ENCODE measurements at regions not wholly inside any gene's neighbourhood (a gene's known extent, or its start where the extent isn't known, plus 50 kb on each side); places are given as distances from the start of the nearest gene placed in this dataset.

DNA sequence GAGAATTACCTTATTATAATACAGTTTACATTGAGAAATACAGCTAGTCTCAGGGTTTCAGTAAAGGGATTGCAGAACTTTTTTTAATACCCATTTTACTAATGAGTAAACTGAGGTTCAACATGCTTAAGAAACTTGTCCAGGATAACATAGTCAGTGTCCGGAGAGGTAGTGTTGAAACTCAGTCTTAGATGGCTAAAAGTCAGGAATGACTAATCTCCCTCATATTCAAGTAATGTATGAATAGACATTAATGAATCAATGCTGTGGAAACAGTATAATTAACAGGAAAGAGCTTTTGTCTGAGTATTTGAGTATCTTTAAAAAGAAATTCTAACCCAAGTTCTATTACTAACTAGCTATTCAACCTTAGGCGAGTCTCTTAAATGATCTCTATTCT is 397.6 kb downstream of the PLA2G4A start:
- H3K27ac ChIP-seq, result no peak overlapping the region
- no peak for DNase-seq
- intact Hi-C loops (cut with DNase I), result no loop called here
- no peaks in the 10 kb centered on the region for H3K27me3 ChIP-seq
- WGBS, 2 donors, result 32 to 46% methylated on average over 2 of the region's 2 CpGs
- H3K36me3 ChIP-seq, result no peaks in the 10 kb centered on the region
- H3K9me3 ChIP-seq, result no peaks in the 10 kb centered on the region
- TF ChIP-seq CTCF (IDR thresholded peaks at IDR 0.05) (no peak), POLR2A (IDR thresholded peaks at IDR 0.05) (no peak)
- no peak overlapping the region for H3K4me3 ChIP-seq
- H3K4me1 ChIP-seq, result no peaks in the 10 kb centered on the region

DNA sequence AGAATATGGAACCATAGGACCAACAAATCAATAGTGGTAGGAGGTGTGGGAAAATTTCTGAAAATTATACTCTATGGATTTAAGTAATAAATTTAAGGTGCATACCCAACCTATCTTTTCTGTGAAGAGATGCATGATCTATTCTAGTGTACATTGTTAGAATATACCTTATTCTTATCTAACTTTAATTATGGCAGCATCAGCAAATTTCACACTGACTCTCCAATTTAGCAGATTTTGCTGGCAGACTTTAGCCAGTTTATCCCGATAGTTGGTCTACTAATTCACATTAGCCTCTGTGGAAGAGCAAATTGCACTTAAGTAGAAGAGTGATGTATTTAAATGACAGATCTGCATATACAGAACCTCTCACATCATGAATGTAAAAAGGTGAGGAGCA is 400.0 kb downstream of the PLA2G4A start:
- H3K27ac ChIP-seq, result no peak overlapping the region
- H3K9me3 ChIP-seq, result no peaks in the 10 kb centered on the region
- H3K4me1 ChIP-seq, result no peaks in the 10 kb centered on the region
- no peak overlapping the region for H3K4me3 ChIP-seq
- TF ChIP-seq POLR2A (IDR thresholded peaks at IDR 0.05) (no peak), CTCF (IDR thresholded peaks at IDR 0.05) (no peak)
- WGBS, 2 donors, result 90 to 93% methylated on average over 1 of the region's 1 CpG
- no peak for DNase-seq
- intact Hi-C loops (cut with DNase I), result no loop called here
- H3K36me3 ChIP-seq, result no peaks in the 10 kb centered on the region
- H3K27me3 ChIP-seq, result no peaks in the 10 kb centered on the region

GRCh38 chr1:187229496-187229895 is 400.7 kb downstream of the PLA2G4A start:
- Histone ChIP-seq H3K4me3 (no peak overlapping the region), H3K27ac (no peak overlapping the region), H3K4me1 (no peaks in the 10 kb centered on the region), H3K27me3 (no peaks in the 10 kb centered on the region), H3K9me3 (no peaks in the 10 kb centered on the region), H3K36me3 (no peaks in the 10 kb centered on the region)
- no peak for DNase-seq
- intact Hi-C loops (cut with DNase I), result no loop called here
- no peak for TF ChIP-seq POLR2A (IDR thresholded peaks at IDR 0.05)
- no peak for TF ChIP-seq CTCF (IDR thresholded peaks at IDR 0.05)

GRCh38 chr1:187234706-187235105 is 406.0 kb downstream of the PLA2G4A start:
- WGBS, 2 donors, result 53 to 60% methylated on average over 1 of the region's 1 CpG
- no peak overlapping the region for H3K4me3 ChIP-seq
- H3K9me3 ChIP-seq, result no peaks in the 10 kb centered on the region
- H3K4me1 ChIP-seq, result no peaks in the 10 kb centered on the region
- no peak overlapping the region for H3K27ac ChIP-seq
- no peak for DNase-seq
- H3K36me3 ChIP-seq, result no peaks in the 10 kb centered on the region
- TF ChIP-seq POLR2A (IDR thresholded peaks at IDR 0.05), result no peak
- TF ChIP-seq CTCF (IDR thresholded peaks at IDR 0.05), result no peak
- H3K27me3 ChIP-seq, result no peaks in the 10 kb centered on the region
- intact Hi-C loops (cut with DNase I), result no loop called here

DNA sequence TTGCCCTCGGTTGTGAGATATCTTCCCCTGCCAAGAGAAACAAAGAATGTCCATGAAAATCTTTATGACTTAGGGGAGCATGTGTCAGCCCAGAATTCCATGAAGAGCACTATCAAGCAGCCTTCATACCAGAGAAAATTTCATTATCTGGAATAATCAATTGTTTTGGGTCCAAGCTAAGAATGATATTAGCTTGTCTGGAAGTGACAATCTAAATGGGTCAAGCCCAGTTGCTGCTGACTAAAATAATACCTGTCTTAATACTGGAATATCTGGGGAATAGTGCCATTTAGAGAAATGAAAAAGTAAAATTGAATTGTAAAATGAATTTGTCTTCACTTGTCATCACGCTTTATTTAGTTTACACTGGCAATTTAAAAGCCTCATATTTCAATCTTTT is 407.4 kb downstream of the PLA2G4A start:
- no peak for TF ChIP-seq CTCF (IDR thresholded peaks at IDR 0.05)
- no peaks in the 10 kb centered on the region for H3K9me3 ChIP-seq
- H3K27ac ChIP-seq, result no peak overlapping the region
- H3K4me1 ChIP-seq, result no peaks in the 10 kb centered on the region
- H3K36me3 ChIP-seq, result no peaks in the 10 kb centered on the region
- intact Hi-C loops (cut with DNase I), result no loop called here
- no peak overlapping the region for H3K4me3 ChIP-seq
- no peaks in the 10 kb centered on the region for H3K27me3 ChIP-seq
- no peak for DNase-seq
- 59 to 63% methylated on average over 2 of the region's 2 CpGs for WGBS, 2 donors

Measured in esophagus squamous epithelium (tissue), 5 donors.